SJCRH30 (cell line): ENCODE measurements at regions not wholly inside any gene's neighbourhood (a gene's known extent, or its start where the extent isn't known, plus 50 kb on each side); places are given as distances from the start of the nearest gene placed in this dataset.

Experiments used
- DNase-seq, 2 experiments: peaks; one replicate each; pipeline ENCODE4 v3.0.0-alpha.2; 2015 to 2020
- H3K27ac ChIP-seq: fragments of 250-450 bp; sonication (Bioruptor Pico); 2 replicates; pipeline ENCODE4 v1.5.1; 2020; ENCODE audit warnings: mild to moderate bottlenecking, moderate library complexity
- H3K27me3 ChIP-seq: fragments of 250-450 bp; sonication (Bioruptor Pico); 2 replicates; pipeline ENCODE4 v1.5.1; 2020; ENCODE audit warnings: mild to moderate bottlenecking, moderate library complexity
- H3K36me3 ChIP-seq: fragments of 250-450 bp; sonication (Bioruptor Pico); 2 replicates; pipeline ENCODE4 v1.5.1; 2020; ENCODE audit warnings: mild to moderate bottlenecking, moderate library complexity
- H3K4me1 ChIP-seq: fragments of 250-450 bp; sonication (Bioruptor Pico); 2 replicates; pipeline ENCODE4 v1.5.1; 2020; ENCODE audit warnings: mild to moderate bottlenecking, moderate library complexity
- H3K4me3 ChIP-seq: fragments of 250-450 bp; sonication (Bioruptor Pico); 2 replicates; pipeline ENCODE4 v1.5.1; 2020; ENCODE audit warnings: mild to moderate bottlenecking, moderate library complexity
- H3K9me3 ChIP-seq: fragments of 250-450 bp; sonication (Bioruptor Pico); replicated peaks from 2 replicates; pipeline ENCODE4 v1.5.1; 2020; ENCODE audit warnings: mild to moderate bottlenecking, moderate library complexity

DNA sequence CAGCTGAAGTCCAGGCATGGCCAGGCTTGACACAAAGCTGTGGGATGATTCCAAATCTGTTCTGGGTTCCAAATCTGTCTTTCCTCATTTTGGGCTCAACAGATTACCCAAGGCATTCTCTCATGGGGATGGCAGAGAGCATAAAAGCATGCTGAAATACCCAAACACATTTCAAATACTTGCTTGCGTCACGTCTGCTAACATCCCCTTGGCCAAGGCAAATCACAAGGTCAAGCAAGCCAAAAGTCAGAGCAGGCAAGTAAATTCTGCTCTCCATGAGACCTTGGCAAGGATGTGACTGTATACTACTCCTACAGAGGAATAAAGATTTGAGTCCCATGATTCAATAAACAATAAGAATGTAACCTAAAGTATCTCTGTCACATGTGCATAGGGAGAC, 306.7 kb downstream of the EPB41L4A start:
- H3K9me3 ChIP-seq: no peaks in the 10 kb centered on the region

DNA sequence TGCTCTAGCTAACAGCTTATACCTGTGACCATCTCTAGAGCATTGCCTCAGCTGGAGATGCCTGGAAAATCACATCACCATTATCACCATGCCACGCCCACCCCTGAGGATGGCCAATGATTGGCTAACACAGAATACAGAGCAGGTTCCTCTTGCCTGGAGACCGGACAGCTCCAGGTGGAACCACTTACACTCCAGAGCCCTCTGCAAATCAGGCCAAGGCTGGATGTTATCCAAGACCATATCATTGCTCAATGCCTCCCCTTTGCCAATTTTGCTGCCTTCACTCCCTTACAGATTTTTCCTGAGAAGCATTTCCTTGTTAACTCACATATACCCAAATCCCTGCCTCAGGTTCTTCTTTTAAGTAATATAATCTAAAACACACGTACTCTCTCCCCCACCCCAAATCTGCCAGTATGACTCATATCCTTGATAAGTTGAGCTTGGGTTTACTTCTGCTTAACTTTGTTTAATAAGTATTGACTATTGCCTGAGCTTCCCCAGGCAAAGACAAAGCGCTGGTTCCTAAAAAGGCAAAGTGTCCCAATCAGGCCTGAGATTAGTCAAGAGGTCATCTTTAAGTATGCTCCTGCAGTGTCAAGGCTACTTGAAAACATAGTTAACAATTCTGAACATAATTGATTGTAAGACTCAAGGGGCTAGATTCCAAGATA, 309.6 kb downstream of the EPB41L4A start:
- Histone ChIP-seq H3K27ac (no peak overlapping the region), H3K36me3 (no peaks in the 10 kb centered on the region), H3K27me3 (no peaks in the 10 kb centered on the region), H3K9me3 (no peaks in the 10 kb centered on the region), H3K4me1 (no peaks in the 10 kb centered on the region), H3K4me3 (no peak overlapping the region)
- peak in 1 of 2 experiments; percentile 2 for DNase-seq

More for the DNA sequence above, 306.7 kb downstream of the EPB41L4A start:
- DNase-seq: no peak
- no peaks in the 10 kb centered on the region for H3K27me3 ChIP-seq
- H3K4me1 ChIP-seq: no peaks in the 10 kb centered on the region
- no peak overlapping the region for H3K4me3 ChIP-seq
- H3K36me3 ChIP-seq: no peaks in the 10 kb centered on the region
- H3K27ac ChIP-seq: no peak overlapping the region

GRCh38 chr5:112106878-112107277, 312.2 kb downstream of the EPB41L4A start:
- Histone ChIP-seq H3K9me3 (no peaks in the 10 kb centered on the region), H3K36me3 (no peaks in the 10 kb centered on the region), H3K27me3 (no peaks in the 10 kb centered on the region), H3K4me3 (no peak overlapping the region), H3K27ac (no peak overlapping the region), H3K4me1 (no peaks in the 10 kb centered on the region)
- no peak for DNase-seq

DNA sequence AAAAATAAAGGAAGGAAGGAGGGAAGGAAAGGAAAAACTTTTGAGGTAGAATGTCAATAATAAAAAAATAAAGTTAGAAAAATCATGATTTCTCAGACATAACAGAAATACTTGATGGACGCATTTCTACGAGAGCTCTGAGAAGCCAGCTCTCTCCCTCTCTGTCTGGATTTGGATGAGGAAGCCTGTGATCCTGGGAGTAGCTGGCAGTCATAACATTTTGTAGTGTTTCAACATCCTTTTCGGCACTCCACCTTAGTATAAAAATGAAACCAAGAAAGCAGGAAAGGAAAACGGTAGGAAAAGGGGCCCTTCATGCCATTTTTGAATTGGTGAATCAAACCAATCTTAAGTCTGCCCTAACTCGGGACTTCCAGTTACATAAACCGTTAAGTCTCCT, 321.3 kb downstream of the EPB41L4A start:
- Histone ChIP-seq H3K4me1 (no peaks in the 10 kb centered on the region), H3K27ac (no peak overlapping the region), H3K27me3 (no peaks in the 10 kb centered on the region), H3K4me3 (no peak overlapping the region), H3K36me3 (no peaks in the 10 kb centered on the region), H3K9me3 (no peaks in the 10 kb centered on the region)
- DNase-seq: no peak

- Histone ChIP-seq H3K36me3 (no peaks in the 10 kb centered on the region), H3K9me3 (no peaks in the 10 kb centered on the region; the same call in 1 of the 2 replicates)
- DNase-seq: no peak
Measured at GRCh38 chr5:112087222-112087621, 330.2 kb upstream of the NREP start.

DNA sequence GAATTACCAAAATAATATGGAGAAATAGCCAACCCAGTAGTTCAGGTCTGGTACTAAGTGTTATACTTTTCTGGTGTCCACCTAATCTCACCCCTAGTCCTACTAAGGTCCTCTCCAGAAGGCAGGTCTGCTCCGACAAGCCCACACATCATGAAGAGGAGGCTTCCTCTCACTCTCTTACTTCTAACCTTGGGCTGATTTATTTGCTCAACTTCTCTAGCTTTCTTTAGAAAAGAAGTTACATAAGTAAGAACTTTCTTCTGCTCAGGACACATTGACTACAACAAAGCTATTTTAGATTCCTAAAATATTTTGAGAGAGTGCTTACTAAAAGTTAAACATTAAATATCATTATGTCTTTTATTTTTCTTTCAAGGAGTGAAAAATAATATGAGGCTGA, 329.7 kb upstream of the NREP start:
- no peak overlapping the region for H3K4me3 ChIP-seq

More at GRCh38 chr5:112087222-112087621, 330.2 kb upstream of the NREP start:
- no peaks in the 10 kb centered on the region for H3K4me1 ChIP-seq
- H3K27me3 ChIP-seq: no peaks in the 10 kb centered on the region
- H3K27ac ChIP-seq: no peak overlapping the region
- H3K4me3 ChIP-seq: no peak overlapping the region

GRCh38 chr5:112084149-112084548, 327.2 kb upstream of the NREP start:
- Histone ChIP-seq H3K36me3 (no peaks in the 10 kb centered on the region), H3K27ac (no peak overlapping the region), H3K4me3 (no peak overlapping the region), H3K27me3 (no peaks in the 10 kb centered on the region), H3K9me3 (no peaks in the 10 kb centered on the region; the same call in 1 of the 2 replicates), H3K4me1 (no peaks in the 10 kb centered on the region)
- DNase-seq: no peak

More for the DNA sequence above, 329.7 kb upstream of the NREP start:
- H3K9me3 ChIP-seq: no peaks in the 10 kb centered on the region; the same call in 1 of the 2 replicates
- H3K36me3 ChIP-seq: no peaks in the 10 kb centered on the region
- H3K27ac ChIP-seq: no peak overlapping the region
- no peak for DNase-seq
- H3K27me3 ChIP-seq: no peaks in the 10 kb centered on the region
- no peaks in the 10 kb centered on the region for H3K4me1 ChIP-seq

GRCh38 chr5:112083623-112084022, 326.6 kb upstream of the NREP start:
- Histone ChIP-seq H3K36me3 (no peaks in the 10 kb centered on the region), H3K4me1 (no peaks in the 10 kb centered on the region), H3K9me3 (no peaks in the 10 kb centered on the region), H3K27ac (no peak overlapping the region), H3K4me3 (no peak overlapping the region), H3K27me3 (no peaks in the 10 kb centered on the region)
- DNase-seq: no peak

DNA sequence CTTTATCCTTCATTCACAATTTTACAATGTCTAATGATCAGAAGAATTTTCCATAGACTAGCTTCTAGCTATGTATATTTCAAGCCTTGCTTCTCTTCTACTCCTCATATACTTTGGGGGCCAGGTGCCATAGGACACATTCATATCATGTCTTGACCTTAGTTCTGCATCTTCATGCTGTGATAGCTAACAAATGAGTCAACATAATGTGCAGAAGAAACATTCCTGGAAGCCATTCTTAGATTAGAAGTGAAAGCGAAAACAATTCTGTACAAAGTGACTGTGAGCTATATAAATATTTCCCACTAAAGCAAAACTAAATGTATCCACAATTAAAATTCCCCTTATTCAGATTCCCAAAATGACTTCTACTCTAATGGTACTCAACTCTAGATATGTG, 320.2 kb upstream of the NREP start:
- no peaks in the 10 kb centered on the region for H3K27me3 ChIP-seq
- H3K4me3 ChIP-seq: no peak overlapping the region
- H3K27ac ChIP-seq: no peak overlapping the region
- no peaks in the 10 kb centered on the region for H3K4me1 ChIP-seq
- no peaks in the 10 kb centered on the region for H3K36me3 ChIP-seq
- no peak for DNase-seq
- H3K9me3 ChIP-seq: no peaks in the 10 kb centered on the region

- no peak for DNase-seq
- Histone ChIP-seq H3K4me1 (no peaks in the 10 kb centered on the region), H3K27ac (no peak overlapping the region), H3K27me3 (no peaks in the 10 kb centered on the region), H3K36me3 (no peaks in the 10 kb centered on the region), H3K4me3 (no peak overlapping the region), H3K9me3 (no peaks in the 10 kb centered on the region)
Measured at GRCh38 chr5:112070022-112070421, 313.0 kb upstream of the NREP start.

GRCh38 chr5:112069329-112069728, 312.3 kb upstream of the NREP start:
- Histone ChIP-seq H3K27ac (no peak overlapping the region), H3K9me3 (no peaks in the 10 kb centered on the region), H3K4me1 (no peaks in the 10 kb centered on the region), H3K36me3 (no peaks in the 10 kb centered on the region), H3K4me3 (no peak overlapping the region), H3K27me3 (no peaks in the 10 kb centered on the region)
- no peak for DNase-seq

- Histone ChIP-seq H3K4me3 (no peak overlapping the region), H3K27ac (no peak overlapping the region), H3K9me3 (no peaks in the 10 kb centered on the region), H3K36me3 (no peaks in the 10 kb centered on the region), H3K27me3 (no peaks in the 10 kb centered on the region), H3K4me1 (no peaks in the 10 kb centered on the region)
- DNase-seq: no peak
Measured at GRCh38 chr5:112068593-112068992, 311.6 kb upstream of the NREP start.

- no peak overlapping the region for H3K4me3 ChIP-seq
- no peak overlapping the region for H3K27ac ChIP-seq
- no peak for DNase-seq
- no peaks in the 10 kb centered on the region for H3K9me3 ChIP-seq
- H3K27me3 ChIP-seq: no peaks in the 10 kb centered on the region
- no peaks in the 10 kb centered on the region for H3K36me3 ChIP-seq
- H3K4me1 ChIP-seq: no peaks in the 10 kb centered on the region
Measured at GRCh38 chr5:112065781-112066180, 308.8 kb upstream of the NREP start.

- DNase-seq: no peak
- no peak overlapping the region for H3K27ac ChIP-seq
- no peaks in the 10 kb centered on the region for H3K9me3 ChIP-seq
- no peaks in the 10 kb centered on the region for H3K4me1 ChIP-seq
- H3K36me3 ChIP-seq: no peaks in the 10 kb centered on the region
- no peak overlapping the region for H3K4me3 ChIP-seq
- no peaks in the 10 kb centered on the region for H3K27me3 ChIP-seq
Measured at GRCh38 chr5:112064956-112065355, 308.0 kb upstream of the NREP start.

- Histone ChIP-seq H3K27me3 (no peaks in the 10 kb centered on the region), H3K36me3 (no peaks in the 10 kb centered on the region), H3K4me1 (no peaks in the 10 kb centered on the region), H3K9me3 (no peaks in the 10 kb centered on the region), H3K27ac (no peak overlapping the region), H3K4me3 (no peak overlapping the region)
- DNase-seq: no peak
Measured at GRCh38 chr5:112064271-112064701, 307.3 kb upstream of the NREP start.

DNA sequence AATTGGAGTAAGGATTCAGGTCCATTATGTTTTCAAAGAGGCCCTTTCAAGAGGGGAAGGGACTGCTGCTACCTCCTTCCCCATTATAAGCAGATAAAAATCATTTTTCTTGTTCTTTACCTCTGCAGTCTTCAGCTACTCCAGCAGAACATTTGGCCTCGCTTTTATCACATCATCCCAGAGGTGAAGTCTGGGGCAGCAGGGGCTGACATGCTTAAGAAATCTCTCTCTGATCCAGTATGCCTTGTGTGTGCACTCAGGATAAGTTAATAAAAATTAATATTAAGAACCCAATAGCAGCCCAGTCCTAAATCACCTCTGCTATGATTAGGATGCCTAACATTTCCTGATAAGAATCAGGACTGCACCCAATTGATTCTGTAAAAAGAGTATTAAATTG, 306.9 kb upstream of the NREP start:
- H3K27ac ChIP-seq: no peak overlapping the region

More for the DNA sequence above, 306.9 kb upstream of the NREP start:
- DNase-seq: no peak
- no peaks in the 10 kb centered on the region for H3K4me1 ChIP-seq
- H3K9me3 ChIP-seq: no peaks in the 10 kb centered on the region
- no peaks in the 10 kb centered on the region for H3K36me3 ChIP-seq
- no peaks in the 10 kb centered on the region for H3K27me3 ChIP-seq
- H3K4me3 ChIP-seq: no peak overlapping the region
